HEK293 (cell line): ENCODE measurements at regions not wholly inside any gene's neighbourhood (a gene's known extent, or its start where the extent isn't known, plus 50 kb on each side); places are given as distances from the start of the nearest gene placed in this dataset.

Experiments used
- CTCF ChIA-PET: fragments of 350-600 bp; formaldehyde crosslinking; extraction: SDS; loops from one replicate; lab custom pipeline; 2021; ENCODE audit warnings: antibody characterized with exemption; lab: Yijun Ruan, JAX
- POLR2A ChIA-PET: fragments of 300-600 bp; formaldehyde crosslinking; extraction: SDS; loops from one replicate; lab custom pipeline; 2020; ENCODE audit warnings: antibody characterized with exemption, inconsistent platforms; lab: Yijun Ruan, JAX
- H3K27ac ChIP-seq: fragments of 200-500 bp; sonication (Bioruptor generic); 2 replicates; pipeline ENCODE4 v1.5.1; 2014; ENCODE audit warnings: low read depth, low read length, control low read depth, inconsistent platforms; ENCODE audit errors: extremely low read depth
- H3K36me3 ChIP-seq, 2 experiments: fragments of 200-500 bp in 1 of 2; sonication (Bioruptor generic) in 1 of 2; 1 replicate in 1 of 2; 2 replicates in 1 of 2; pipeline ENCODE4 v1.5.1; 2014 to 2017; ENCODE audit warnings: inconsistent platforms in 2 of 2, low read length in 2 of 2; ENCODE audit not compliant: control insufficient read depth in 2 of 2, insufficient read depth in 1 of 2
- H3K4me1 ChIP-seq: fragments of 200-500 bp; sonication (Bioruptor generic); 2 replicates; pipeline ENCODE4 v1.5.1; 2014; ENCODE audit warnings: mild to moderate bottlenecking, low read length, inconsistent platforms; ENCODE audit not compliant: control insufficient read depth, insufficient read depth
- H3K4me3 ChIP-seq: 2 replicates; pipeline ENCODE4 v1.5.1; 2011; ENCODE audit warnings: low read depth, mild to moderate bottlenecking, control low read depth, low read length, moderate library complexity
- H3K9me3 ChIP-seq: fragments of 200-500 bp; sonication (Bioruptor generic); 2 replicates; pipeline ENCODE4 v1.5.1; 2014; ENCODE audit warnings: low read depth, low read length, inconsistent platforms; ENCODE audit not compliant: control insufficient read depth, insufficient read depth
- HIC1 ChIP-seq: fragments of 450-650 bp; formaldehyde crosslinking; IDR thresholded peaks from 2 replicates; pipeline ENCODE4 v1.5.1; 2016; ENCODE audit warnings: missing biosample characterization, missing genetic modification characterization
- OSR2 ChIP-seq: fragments of 450-650 bp; formaldehyde crosslinking; IDR thresholded peaks from 2 replicates; pipeline ENCODE4 v1.5.1; 2016; ENCODE audit warnings: missing biosample characterization, missing genetic modification characterization
- SCRT1 ChIP-seq: fragments of 450-650 bp; formaldehyde crosslinking; IDR thresholded peaks from 2 replicates; pipeline ENCODE4 v1.5.1; 2016; ENCODE audit warnings: missing biosample characterization, missing genetic modification characterization, borderline replicate concordance
- ZBTB10 ChIP-seq: fragments of 450-650 bp; formaldehyde crosslinking; IDR thresholded peaks from 2 replicates; pipeline ENCODE4 v1.5.1; 2016; ENCODE audit warnings: missing biosample characterization, missing genetic modification characterization
- ZBTB26 ChIP-seq: fragments of 450-650 bp; formaldehyde crosslinking; optimal IDR thresholded peaks from 2 replicates; pipeline ENCODE3; 2016; ENCODE audit warnings: missing biosample characterization, mild to moderate bottlenecking, missing genetic modification characterization
- ZBTB8A ChIP-seq: fragments of 450-650 bp; formaldehyde crosslinking; IDR thresholded peaks from 2 replicates; pipeline ENCODE4 v1.5.1; 2016; ENCODE audit warnings: missing biosample characterization, missing genetic modification characterization
- ZEB2 ChIP-seq: fragments of 450-650 bp; formaldehyde crosslinking; IDR thresholded peaks from 2 replicates; pipeline ENCODE4 v1.5.1; 2016; ENCODE audit warnings: missing biosample characterization, missing genetic modification characterization
- ZNF146 ChIP-seq: fragments of 450-650 bp; formaldehyde crosslinking; IDR thresholded peaks from 2 replicates; pipeline ENCODE4 v1.5.1; 2016; ENCODE audit warnings: missing biosample characterization, missing genetic modification characterization
- ZNF148 ChIP-seq: fragments of 450-650 bp; formaldehyde crosslinking; IDR thresholded peaks from 2 replicates; pipeline ENCODE4 v1.5.0; 2017; ENCODE audit warnings: missing biosample characterization, missing genetic modification characterization, borderline replicate concordance
- ZNF211 ChIP-seq: fragments of 450-650 bp; formaldehyde crosslinking; IDR thresholded peaks from 2 replicates; pipeline ENCODE4 v1.5.1; 2016; ENCODE audit warnings: low read depth, missing biosample characterization, missing genetic modification characterization
- ZNF214 ChIP-seq: fragments of 450-650 bp; formaldehyde crosslinking; IDR thresholded peaks from 2 replicates; pipeline ENCODE4 v1.5.1; 2017; ENCODE audit warnings: missing biosample characterization, mild to moderate bottlenecking, missing genetic modification characterization, borderline replicate concordance
- ZNF335 ChIP-seq: fragments of 450-650 bp; formaldehyde crosslinking; conservative IDR thresholded peaks from 2 replicates; pipeline ENCODE4 v1.5.1; 2016; ENCODE audit warnings: missing biosample characterization, missing genetic modification characterization
- ZNF529 ChIP-seq: fragments of 450-650 bp; formaldehyde crosslinking; IDR thresholded peaks from 2 replicates; pipeline ENCODE4 v1.5.1; 2017; ENCODE audit warnings: missing genetic modification characterization, missing biosample characterization; ENCODE audit not compliant: insufficient replicate concordance
- ZNF561 ChIP-seq: fragments of 450-650 bp; IDR thresholded peaks from 2 replicates; pipeline ENCODE4 v1.5.1; 2018; ENCODE audit warnings: missing biosample characterization, missing genetic modification characterization, borderline replicate concordance
- ZNF626 ChIP-seq: fragments of 450-650 bp; sonication (Bioruptor Pico); formaldehyde crosslinking; IDR thresholded peaks from 2 replicates; pipeline ENCODE4 v1.5.1; 2018; ENCODE audit warnings: missing biosample characterization, missing genetic modification characterization, inconsistent platforms
- ZNF701 ChIP-seq: fragments of 450-650 bp; formaldehyde crosslinking; IDR thresholded peaks from 2 replicates; pipeline ENCODE4 v1.5.1; 2016; ENCODE audit warnings: missing biosample characterization, missing genetic modification characterization
- ZNF785 ChIP-seq: fragments of 450-650 bp; formaldehyde crosslinking; IDR thresholded peaks from 2 replicates; pipeline ENCODE4 v1.5.1; 2016; ENCODE audit warnings: missing biosample characterization, missing genetic modification characterization
- TF ChIP-seq, protein P1 (sequence below): fragments of 450-650 bp; formaldehyde crosslinking; IDR thresholded peaks from 2 replicates; pipeline ENCODE4 v1.5.1; 2017; ENCODE audit warnings: missing biosample characterization, missing genetic modification characterization
- TF ChIP-seq, protein P2 (sequence below): fragments of 450-650 bp; formaldehyde crosslinking; IDR thresholded peaks from 2 replicates; pipeline ENCODE4 v1.5.1; 2016; ENCODE audit warnings: missing biosample characterization, missing genetic modification characterization

- ChIA-PET POLR2A (no interaction called here), CTCF (no interaction called here)
- Histone ChIP-seq H3K27ac (no peak overlapping the region), H3K9me3 (no peaks in the 10 kb centered on the region), H3K4me3 (no peak overlapping the region), H3K36me3 (no peaks in the 10 kb centered on the region), H3K4me1 (no peaks in the 10 kb centered on the region)
- TF ChIP-seq ZNF785 (tag by site-specific recombination) = no peak
Measured at GRCh38 chr2:57891086-57891712, 155.4 kb upstream of the VRK2 start.

DNA sequence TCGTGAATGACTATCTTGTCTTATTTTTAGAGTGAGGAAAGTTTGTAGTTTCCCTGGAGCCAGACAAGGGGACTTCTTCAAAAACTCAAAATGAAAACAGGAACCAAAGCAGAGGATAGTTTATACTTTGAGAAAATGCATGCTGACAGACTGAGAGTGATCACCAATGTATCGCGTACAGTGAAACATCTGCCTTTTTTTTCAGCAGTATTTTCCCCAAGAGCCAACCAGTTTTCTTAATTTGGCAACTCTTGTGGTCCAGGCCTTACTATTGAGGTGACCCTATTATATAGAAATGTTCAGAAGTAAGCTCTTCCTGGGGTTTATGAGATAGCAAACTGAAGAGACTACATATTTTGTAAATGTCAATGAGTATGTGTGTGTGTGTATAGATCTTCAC is 153.7 kb upstream of the VRK2 start:
- ChIA-PET CTCF (interaction anchor here (0.7 kb wide), 2 partner anchors 181 to 412 kb away, joined by 3 read pairs; no protein-coding TSS in a partner anchor), POLR2A (no interaction called here)
- H3K4me1 ChIP-seq = no peaks in the 10 kb centered on the region
- no peak for TF ChIP-seq ZNF529 (tag by site-specific recombination)
- TF ChIP-seq, protein P1, sequence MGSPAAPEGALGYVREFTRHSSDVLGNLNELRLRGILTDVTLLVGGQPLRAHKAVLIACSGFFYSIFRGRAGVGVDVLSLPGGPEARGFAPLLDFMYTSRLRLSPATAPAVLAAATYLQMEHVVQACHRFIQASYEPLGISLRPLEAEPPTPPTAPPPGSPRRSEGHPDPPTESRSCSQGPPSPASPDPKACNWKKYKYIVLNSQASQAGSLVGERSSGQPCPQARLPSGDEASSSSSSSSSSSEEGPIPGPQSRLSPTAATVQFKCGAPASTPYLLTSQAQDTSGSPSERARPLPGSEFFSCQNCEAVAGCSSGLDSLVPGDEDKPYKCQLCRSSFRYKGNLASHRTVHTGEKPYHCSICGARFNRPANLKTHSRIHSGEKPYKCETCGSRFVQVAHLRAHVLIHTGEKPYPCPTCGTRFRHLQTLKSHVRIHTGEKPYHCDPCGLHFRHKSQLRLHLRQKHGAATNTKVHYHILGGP = no peak
- no peak for TF ChIP-seq ZNF146
- no peak for TF ChIP-seq ZBTB26 (tag by site-specific recombination)
- no peak for TF ChIP-seq OSR2 (tag by site-specific recombination)
- no peak for TF ChIP-seq SCRT1 (tag by site-specific recombination)
- no peak for TF ChIP-seq ZEB2 (tag by site-specific recombination)
- TF ChIP-seq ZNF561 (tag by site-specific recombination) = no peak
- no peak for TF ChIP-seq ZNF214 (tag by site-specific recombination)
- no peak for TF ChIP-seq ZNF626 (tag by site-specific recombination)
- no peak for TF ChIP-seq ZNF211 (tag by site-specific recombination)
- TF ChIP-seq, protein P2, sequence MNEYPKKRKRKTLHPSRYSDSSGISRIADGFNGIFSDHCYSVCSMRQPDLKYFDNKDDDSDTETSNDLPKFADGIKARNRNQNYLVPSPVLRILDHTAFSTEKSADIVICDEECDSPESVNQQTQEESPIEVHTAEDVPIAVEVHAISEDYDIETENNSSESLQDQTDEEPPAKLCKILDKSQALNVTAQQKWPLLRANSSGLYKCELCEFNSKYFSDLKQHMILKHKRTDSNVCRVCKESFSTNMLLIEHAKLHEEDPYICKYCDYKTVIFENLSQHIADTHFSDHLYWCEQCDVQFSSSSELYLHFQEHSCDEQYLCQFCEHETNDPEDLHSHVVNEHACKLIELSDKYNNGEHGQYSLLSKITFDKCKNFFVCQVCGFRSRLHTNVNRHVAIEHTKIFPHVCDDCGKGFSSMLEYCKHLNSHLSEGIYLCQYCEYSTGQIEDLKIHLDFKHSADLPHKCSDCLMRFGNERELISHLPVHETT = no peak
- no peaks in the 10 kb centered on the region for H3K36me3 ChIP-seq
- H3K27ac ChIP-seq = no peak overlapping the region
- no peaks in the 10 kb centered on the region for H3K9me3 ChIP-seq
- no peak overlapping the region for H3K4me3 ChIP-seq

GRCh38 chr2:57893347-57893746 is 153.3 kb upstream of the VRK2 start:
- CTCF ChIA-PET = interaction anchor here (0.7 kb wide), 2 partner anchors 182 to 413 kb away, joined by 3 read pairs; no protein-coding TSS in a partner anchor
- TF ChIP-seq HIC1 (no peak), ZNF335 (tag by site-specific recombination) (no peak), ZBTB10 (tag by site-specific recombination) (no peak), ZNF701 (tag by site-specific recombination) (no peak), ZBTB8A (tag by site-specific recombination) (no peak), ZNF148 (tag by site-specific recombination) (no peak)

More at GRCh38 chr2:57893347-57893746, 153.3 kb upstream of the VRK2 start:
- POLR2A ChIA-PET = no interaction called here
- Histone ChIP-seq H3K4me3 (no peak overlapping the region), H3K9me3 (no peaks in the 10 kb centered on the region), H3K4me1 (no peaks in the 10 kb centered on the region), H3K36me3 (no peaks in the 10 kb centered on the region), H3K27ac (no peak overlapping the region)
